WTC11 (cell line): ENCODE measurements at regions not wholly inside any gene's neighbourhood (a gene's known extent, or its start where the extent isn't known, plus 50 kb on each side); places are given as distances from the start of the nearest gene placed in this dataset.
"Not testable (repeated sequence)": the region's sequence is repeated elsewhere in the genome, so short reads cannot be mapped to it uniquely, and the experiment has no call there.

Experiments used
- CTCF ChIP-seq: fragments of 200-600 bp; IDR thresholded peaks from 2 replicates; pipeline ENCODE4 v1.8.0; 2022; ENCODE audit warnings: antibody characterized with exemption
- KAT7 ChIP-seq: sonication (generic); formaldehyde crosslinking; IDR thresholded peaks from 2 replicates; pipeline ENCODE4 v1.8.1; 2023; ENCODE audit warnings: missing genetic modification reagents, mild to moderate bottlenecking, borderline replicate concordance

GRCh38 chr7:103244865-103245264 is 52.4 kb upstream of the PMPCB start:
- not testable (repeated sequence) for TF ChIP-seq CTCF; KAT7 (CRISPR knock-in tag)
